Left lobe of liver (tissue), 2 donors: ENCODE measurements at regions not wholly inside any gene's neighbourhood (a gene's known extent, or its start where the extent isn't known, plus 50 kb on each side); places are given as distances from the start of the nearest gene placed in this dataset.

Source experiments
- ATAC-seq: fragments of 200-7000 bp; cut with Tn5 transposase; one replicate; pipeline ENCODE4 v1.9.1; 2020; ENCODE audit warnings: mild to moderate bottlenecking, moderate library complexity
- DNase-seq: peaks from one replicate; pipeline ENCODE4 v3.0.0-alpha.2; 2020; ENCODE audit warnings: low spot score
- donor health status: DM: no; HTN: no; CAD: no; lungs with moderate emphysema.
- donor health status: DM: no; HTN: yes; CAD: no.

DNA sequence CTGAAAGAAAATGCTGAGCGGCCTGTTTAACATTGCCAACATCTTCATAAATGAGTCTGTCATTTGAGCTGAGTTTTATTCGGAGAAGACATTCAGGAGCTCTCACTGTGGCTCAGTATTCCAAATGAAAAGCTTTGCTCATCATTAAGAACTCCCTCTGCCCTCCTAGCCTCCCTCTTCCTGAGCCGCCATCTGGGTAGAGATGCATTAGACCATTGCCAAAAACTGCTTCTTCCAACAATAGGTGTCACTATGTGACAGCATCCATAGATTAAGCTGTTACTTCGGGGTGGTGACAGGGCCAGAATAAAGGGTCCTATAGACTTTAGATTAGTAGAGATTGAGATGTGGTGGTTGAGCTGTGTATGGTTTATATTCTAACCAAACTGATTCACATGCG lies 501.4 kb upstream of the NR2F2 start:
- ATAC-seq = no peak
- no peak for DNase-seq

DNA sequence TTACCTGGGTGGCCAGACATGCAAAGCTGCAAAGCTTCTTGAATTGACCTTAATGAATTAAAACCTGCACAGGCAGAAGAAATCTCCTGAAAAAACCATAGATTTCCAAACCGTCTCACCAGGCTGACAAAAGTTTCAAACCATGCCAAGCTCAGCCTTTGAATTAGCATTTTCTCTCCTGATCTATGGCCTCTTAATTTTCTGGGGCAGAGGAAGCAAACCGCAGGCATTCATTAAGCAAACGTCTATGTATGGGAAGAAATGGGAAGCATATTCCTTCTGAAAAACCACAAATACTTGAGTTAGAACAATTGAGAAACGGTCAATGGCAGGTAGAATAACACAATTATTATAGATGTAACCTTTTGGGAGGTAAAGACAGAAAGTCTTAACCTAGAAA lies 500.2 kb upstream of the NR2F2 start:
- ATAC-seq = no peak
- no peak for DNase-seq

DNA sequence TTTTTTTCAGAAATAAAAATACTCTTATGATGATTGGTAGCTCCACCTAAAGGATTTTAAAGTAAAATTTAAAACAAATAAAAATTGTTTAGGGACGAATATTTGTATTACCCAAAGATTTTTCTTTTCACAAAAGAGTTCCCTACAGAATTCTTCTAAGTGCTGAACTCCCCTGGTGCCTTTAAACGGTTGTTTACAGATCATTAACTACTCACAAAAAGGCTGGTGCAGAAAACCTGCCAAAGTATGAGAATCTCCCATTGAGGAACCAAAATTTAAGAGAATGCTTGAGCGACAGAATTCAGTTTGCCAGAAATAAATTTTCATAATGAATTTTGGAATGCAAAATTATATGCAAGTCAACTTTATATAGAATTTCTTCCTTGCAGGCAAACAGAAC lies 497.8 kb upstream of the NR2F2 start:
- DNase-seq = no peak
- no peak for ATAC-seq

DNA sequence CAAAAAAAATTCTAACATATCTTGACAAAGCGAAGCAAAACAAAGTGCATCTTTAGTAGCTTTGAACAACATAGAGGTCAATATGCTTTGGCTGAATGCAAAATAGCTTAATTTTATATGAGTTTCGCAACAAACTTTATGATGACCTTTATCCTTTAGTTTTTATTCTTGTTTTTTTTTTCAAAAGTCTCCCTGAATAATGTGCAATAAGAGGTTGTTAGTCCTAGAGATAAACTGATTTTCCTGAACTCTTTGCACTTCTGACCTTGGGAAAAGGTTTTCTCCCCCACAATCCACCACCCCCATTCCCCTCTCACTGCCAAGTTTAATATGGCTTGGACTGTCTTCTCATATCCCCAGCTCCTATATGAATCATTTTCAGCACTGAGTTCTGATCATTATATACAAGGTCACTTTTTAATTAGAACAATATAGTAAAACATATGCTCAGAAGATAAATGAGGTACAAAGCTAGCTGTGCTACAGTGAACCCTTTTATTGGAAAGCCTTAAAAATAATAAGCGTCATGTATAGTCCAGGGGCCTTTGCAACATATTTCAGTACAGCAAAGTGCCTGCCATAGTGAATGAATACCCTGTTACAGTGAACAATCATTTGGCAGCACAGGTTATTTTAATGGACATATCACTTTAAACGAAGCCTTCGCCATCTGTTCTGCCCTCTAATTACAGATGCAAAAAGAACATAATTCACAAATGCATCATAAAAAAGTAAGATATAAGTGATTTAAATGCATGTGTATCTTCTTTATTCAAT lies 496.3 kb upstream of the NR2F2 start:
- DNase-seq = no peak
- no peak for ATAC-seq

DNA sequence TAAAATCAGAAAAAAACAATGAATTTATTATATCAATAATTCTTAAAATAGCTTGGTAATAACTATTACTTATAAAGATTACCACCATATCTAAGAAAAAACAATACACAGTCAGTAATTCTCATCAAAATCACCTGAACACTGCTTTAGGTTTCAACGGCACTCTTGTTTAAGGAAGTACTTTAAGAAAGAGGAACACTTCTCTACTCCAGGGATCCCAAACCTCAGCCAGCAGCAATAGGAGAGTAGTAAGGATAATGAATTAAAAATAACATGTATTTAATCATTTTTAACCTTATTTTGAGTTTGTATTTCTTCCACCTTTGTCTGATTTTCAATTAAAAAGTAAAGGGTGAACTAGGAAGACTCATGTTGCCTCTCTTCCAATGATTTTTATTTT lies 494.0 kb upstream of the NR2F2 start:
- DNase-seq (no peak), ATAC-seq (no peak)

GRCh38 chr15:95837341-95838004 lies 493.0 kb upstream of the NR2F2 start:
- ATAC-seq (no peak), DNase-seq (no peak)

- no peak for DNase-seq
- ATAC-seq = no peak
Measured at GRCh38 chr15:95839367-95839782, 491.1 kb upstream of the NR2F2 start.

DNA sequence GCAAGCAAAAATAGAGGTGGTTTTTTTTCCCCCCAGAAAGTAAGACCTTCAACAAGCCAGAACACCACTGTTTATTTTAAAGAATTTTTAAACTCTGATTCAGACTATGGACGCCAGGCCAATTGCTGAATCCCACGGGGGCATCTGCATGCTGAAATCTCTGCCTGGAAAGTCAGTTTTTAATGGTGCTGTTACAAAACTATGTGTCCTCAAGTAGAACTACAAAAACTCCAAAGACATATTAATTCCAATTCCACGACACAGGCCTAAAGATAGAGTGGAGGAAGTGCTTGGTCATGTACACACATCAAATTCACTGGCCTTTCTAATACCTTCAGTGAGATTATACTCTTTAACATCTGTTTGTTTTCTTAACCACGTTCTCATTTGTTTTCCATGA lies 490.5 kb upstream of the NR2F2 start:
- DNase-seq (no peak), ATAC-seq (no peak)

DNA sequence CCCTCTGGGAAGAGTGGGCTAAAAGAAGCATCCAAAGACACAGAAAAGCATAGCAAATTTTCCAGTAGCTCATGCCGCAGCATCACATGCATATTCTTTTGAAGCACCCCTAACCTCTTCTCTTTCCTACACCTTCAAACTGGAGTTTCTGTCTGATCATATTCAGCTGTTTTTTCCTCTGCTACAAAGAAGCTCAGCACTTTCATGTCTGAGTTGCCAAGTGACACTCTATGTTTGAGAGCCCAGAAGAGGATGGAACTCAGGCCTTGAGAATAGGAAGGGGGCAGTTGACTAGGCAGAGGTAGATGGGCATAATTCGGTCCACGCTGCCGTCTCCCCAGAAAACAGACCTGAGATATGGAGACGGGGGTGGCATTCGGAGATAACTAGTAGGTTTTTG lies 489.6 kb upstream of the NR2F2 start:
- ATAC-seq = no peak
- no peak for DNase-seq

DNA sequence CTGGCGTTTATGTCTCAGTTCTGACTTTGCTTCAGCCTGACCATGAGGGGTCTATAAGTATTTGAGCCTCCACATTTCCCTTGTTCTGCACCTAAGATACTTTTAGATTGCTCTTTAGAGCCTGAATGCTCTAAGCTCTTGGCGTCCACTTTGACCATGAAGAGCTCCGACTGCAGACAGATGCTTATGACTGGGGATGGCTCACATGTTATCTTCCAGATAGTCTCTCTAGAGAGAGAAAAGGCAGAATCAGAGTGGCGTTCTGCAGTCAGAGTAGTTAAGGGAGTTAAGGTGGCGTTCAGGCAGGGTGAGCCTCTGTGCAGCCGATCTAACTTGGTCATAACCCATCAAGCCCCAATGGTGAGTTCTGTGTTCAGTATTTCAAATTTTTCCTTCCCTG lies 487.9 kb upstream of the NR2F2 start:
- ATAC-seq (no peak), DNase-seq (no peak)

- no peak for ATAC-seq
- DNase-seq = no peak
Measured at GRCh38 chr15:95843241-95843910, 487.1 kb upstream of the NR2F2 start.

- DNase-seq (no peak), ATAC-seq (no peak)
Measured at GRCh38 chr15:95845862-95846515, 484.5 kb upstream of the NR2F2 start.

- ATAC-seq = no peak
- DNase-seq = no peak
Measured at GRCh38 chr15:95848126-95848525, 482.4 kb upstream of the NR2F2 start.

- DNase-seq (no peak), ATAC-seq (no peak)
Measured at GRCh38 chr15:95850837-95851236, 479.7 kb upstream of the NR2F2 start.

GRCh38 chr15:95853350-95853749 lies 477.1 kb upstream of the NR2F2 start:
- ATAC-seq (no peak), DNase-seq (no peak)

DNA sequence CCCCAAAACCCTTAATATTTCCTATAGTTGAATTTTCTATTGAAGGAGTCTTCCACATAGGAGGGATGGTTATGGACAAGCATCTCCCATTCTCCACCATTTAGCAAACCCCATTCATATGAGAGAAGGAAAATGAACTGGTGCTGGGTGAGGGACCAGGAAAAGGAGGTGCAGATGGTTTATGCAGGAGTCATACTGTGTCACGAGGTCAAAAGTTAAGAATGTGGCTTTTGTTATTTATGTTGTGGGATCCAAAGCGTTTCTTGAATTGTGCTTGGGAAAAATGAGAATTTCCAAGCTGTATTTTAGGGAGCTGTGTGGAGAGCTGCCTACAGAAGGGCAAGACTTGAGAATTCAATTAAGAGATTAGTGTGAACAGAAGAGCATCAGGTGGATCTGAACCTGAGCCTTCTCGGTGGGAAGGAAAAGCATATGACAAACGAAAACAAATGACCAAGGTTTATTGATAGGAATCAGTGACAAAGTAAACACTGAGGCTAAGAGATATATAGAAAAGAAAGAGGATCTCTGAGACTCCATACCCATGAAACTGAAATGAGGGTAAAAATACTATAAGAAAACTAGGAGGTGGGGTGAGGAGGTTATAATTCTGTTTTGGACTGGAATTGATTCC lies 473.3 kb upstream of the NR2F2 start:
- ATAC-seq = no peak

DNA sequence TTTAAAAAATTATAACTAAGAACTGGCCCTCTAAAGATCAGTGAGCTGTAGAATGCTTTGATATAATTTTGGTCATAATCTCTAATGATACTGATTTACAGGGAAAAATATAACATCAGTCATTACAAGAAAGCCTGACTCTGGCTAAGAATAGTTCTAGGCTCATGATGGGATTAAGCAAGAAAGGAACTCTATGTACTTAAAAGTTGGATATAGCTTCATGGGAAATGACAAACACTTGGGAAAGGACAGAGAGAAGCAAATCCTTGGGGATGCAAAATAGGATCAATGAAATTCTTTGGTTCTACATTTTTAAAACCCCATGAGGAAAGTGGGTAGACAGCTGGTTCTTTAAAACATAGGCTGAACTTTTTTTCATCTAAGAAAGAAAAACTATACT lies 472.7 kb upstream of the NR2F2 start:
- ATAC-seq = no peak
- DNase-seq = no peak

More for the DNA sequence above, 473.3 kb upstream of the NR2F2 start:
- DNase-seq = no peak

DNA sequence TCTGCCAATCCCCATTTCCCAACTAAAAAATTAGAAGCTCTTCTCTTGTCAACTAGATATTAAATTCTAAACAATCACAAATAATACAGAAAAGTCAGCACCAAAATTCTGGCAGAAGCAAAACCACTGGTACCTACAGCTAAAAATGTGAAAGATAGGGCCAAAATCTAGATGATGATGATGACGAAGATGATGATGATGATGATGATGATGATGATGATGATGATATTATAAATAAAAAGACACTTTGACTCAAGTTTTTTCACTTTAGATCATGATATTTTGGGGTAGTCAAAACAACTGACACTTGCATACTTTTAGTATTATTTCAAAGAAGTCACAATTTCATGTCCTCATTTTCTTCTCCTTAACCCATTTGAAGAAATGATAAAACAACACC lies 470.1 kb upstream of the NR2F2 start:
- no peak for ATAC-seq
- DNase-seq = no peak

- ATAC-seq (no peak), DNase-seq (no peak)
Measured at GRCh38 chr15:95864467-95864886, 466.0 kb upstream of the NR2F2 start.

DNA sequence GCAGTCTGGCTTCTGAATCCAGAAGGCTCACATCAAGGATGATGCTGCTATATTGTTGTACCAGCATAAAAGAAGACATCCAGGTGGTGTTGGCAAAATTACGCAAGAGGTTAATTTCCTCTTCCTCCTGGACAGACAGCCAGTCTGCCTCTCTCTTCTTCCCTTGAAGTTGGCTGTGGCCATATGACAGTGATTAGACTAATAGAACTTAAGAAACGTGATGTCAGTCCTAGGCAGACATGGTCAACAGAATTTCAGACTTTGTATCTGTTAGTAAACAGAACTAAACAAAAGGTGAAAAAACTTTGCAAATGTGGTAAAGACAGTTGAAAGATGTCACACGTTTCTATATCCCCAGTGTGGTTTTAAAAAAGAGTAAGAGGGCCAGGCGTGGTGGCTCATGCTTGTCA lies 465.2 kb upstream of the NR2F2 start:
- DNase-seq (no peak), ATAC-seq (no peak)
